ENCODE measurements at regions not wholly inside any gene's neighbourhood (a gene's known extent, or its start where the extent isn't known, plus 50 kb on each side); places are given as distances from the start of the nearest gene placed in this dataset.

GRCh38 chr4:11512871-11513270, 84.2 kb upstream of the HS3ST1 start:
- TF ChIP-seq CTCF (IDR thresholded peaks at IDR 0.05) = no peak
- DNase-seq (ENCODE audit: low spot score) (no peak), ATAC-seq (ENCODE audit: low FRiP score) (no peak)

- DNase-seq (ENCODE audit: low spot score) (no peak), ATAC-seq (ENCODE audit: low FRiP score) (no peak)
- TF ChIP-seq CTCF (IDR thresholded peaks at IDR 0.05) = no peak
Measured at GRCh38 chr4:11511321-11511720, 82.6 kb upstream of the HS3ST1 start.

GRCh38 chr4:11507920-11508319, 79.2 kb upstream of the HS3ST1 start:
- ATAC-seq (ENCODE audit: low FRiP score) (no peak), DNase-seq (ENCODE audit: low spot score) (no peak)
- TF ChIP-seq CTCF (IDR thresholded peaks at IDR 0.05) = no peak

DNA sequence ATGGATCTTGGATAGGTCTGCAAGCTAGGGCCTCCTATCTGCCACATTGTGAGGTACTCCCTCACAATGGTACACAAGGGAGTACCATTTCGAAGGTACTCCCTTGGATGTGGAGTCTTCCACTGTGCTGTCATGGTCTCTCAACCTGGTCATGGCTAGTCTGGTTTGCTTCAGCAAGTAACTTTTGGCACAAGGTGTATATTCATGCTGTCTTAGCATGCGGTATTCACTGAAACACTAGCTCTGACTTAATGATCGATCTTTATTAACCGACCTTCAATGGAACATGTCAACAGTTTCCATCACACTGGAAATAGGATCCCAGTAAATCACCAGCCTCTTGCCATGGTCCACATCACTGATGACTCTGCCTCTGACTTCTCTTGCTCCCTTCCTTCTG, 77.5 kb upstream of the HS3ST1 start:
- ATAC-seq (ENCODE audit: low FRiP score) = no peak
- DNase-seq (ENCODE audit: low spot score) = no peak
- TF ChIP-seq CTCF (IDR thresholded peaks at IDR 0.05) = no peak

GRCh38 chr4:11505221-11505971, 76.7 kb upstream of the HS3ST1 start:
- TF ChIP-seq CTCF (IDR thresholded peaks at IDR 0.05) = no peak
- DNase-seq (ENCODE audit: low spot score) (no peak), ATAC-seq (ENCODE audit: low FRiP score) (no peak)

DNA sequence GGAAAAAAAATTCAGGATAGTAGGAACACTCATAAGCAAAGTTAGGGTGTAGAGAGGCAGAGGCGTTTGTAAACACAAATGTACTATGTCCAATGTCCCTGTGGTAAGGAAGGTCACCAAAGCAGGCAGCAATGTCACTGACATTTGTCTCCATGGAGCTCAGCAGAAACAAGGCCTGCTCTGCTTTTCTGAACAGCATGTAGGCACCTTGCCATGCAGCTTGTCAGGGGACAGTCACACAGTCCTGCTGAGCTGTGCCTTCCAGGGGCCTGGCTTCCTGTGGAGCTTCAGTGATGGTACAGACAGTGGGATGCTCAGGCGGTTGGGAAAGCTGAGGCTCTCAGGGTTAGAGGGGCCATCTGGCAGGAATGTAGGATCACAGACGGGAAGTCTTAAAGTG, 74.5 kb upstream of the HS3ST1 start:
- ATAC-seq (ENCODE audit: low FRiP score) = no peak
- TF ChIP-seq CTCF (IDR thresholded peaks at IDR 0.05) = no peak

DNA sequence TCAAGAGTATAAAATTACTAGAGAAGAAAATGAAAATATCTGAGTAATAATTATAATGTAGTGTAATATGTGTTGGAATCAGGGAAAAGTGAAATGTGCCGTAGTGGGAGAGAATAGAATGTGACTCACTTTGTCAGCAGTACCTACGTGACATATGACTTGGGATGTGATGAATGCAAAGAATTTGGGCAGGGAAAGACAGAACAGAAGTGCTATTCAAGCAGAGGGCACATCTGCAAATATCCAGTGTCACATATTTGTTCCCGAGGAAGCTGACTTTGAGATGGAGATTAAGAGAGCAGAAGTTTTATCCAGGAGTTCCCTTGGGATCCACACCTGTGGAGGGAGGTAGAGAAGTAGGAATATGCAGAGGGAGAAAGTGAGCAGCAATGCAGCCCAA, 69.3 kb upstream of the HS3ST1 start:
- ATAC-seq (ENCODE audit: low FRiP score) = no peak
- no peak for TF ChIP-seq CTCF (IDR thresholded peaks at IDR 0.05)
- DNase-seq (ENCODE audit: low spot score) = no peak

More for the DNA sequence above, 74.5 kb upstream of the HS3ST1 start:
- no peak for DNase-seq (ENCODE audit: low spot score)
